ENCODE measurements at regions not wholly inside any gene's neighbourhood (a gene's known extent, or its start where the extent isn't known, plus 50 kb on each side); places are given as distances from the start of the nearest gene placed in this dataset.

DNA sequence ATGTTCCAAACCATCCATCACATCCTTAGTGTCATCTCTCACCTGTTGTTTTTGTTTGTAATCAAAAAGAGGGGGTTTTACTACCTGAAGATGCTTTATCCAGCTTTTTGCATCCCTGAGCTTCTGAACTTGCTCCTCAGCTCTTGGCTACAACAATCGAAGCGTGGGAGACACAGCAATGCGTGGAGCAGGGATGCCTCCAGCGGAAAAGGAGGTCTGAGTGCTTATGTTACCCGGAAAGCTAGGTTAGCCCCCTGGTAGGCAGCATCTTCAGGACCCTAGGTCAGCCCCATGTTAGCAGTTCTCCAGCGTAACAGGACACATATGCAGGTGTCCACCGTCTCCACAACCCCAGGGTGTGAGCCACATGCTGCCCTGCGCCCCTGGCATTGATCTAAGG is 141.5 kb downstream of the RRAGC start:
- DNase-seq (ENCODE audit: low spot score): no peak

DNA sequence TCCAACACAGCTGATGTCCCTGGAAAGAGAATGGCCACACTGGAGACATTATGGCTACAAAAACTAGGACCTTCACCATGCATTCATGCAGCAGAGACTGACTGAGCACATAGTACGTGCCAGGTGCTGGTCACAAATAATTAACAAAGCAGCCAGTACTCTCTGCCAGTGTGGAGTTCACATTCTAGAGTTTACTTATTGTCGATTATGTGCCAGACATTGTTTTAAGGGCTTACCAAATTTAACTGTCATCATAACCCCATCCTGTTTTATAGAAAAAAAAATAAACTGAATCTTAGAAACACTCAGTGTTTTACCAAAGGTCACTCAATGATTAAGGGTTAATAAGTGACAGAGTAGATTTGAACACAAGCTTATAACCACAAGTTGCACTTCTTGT is 143.3 kb downstream of the RRAGC start:
- no peak for DNase-seq (ENCODE audit: low spot score)

DNA sequence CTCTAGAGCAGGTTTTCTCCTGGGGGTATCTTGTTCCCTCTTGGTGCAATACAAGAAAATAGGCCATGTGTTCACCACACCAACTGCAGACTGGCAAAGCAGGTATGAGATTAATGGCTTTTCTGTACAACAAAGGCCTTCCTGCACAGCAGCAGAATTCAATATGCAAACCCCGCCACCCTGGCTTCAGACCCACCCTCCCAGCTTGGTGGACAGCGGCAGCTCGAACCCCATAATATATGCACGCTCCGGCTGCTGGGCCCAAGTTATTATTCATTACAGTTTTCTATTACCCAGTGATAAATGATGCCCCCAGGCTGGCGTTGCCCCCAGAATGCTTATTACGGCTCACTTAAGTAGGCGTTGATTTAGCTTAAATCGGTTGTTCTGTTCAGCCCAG is 144.2 kb downstream of the RRAGC start:
- no peak for DNase-seq (ENCODE audit: low spot score)

DNA sequence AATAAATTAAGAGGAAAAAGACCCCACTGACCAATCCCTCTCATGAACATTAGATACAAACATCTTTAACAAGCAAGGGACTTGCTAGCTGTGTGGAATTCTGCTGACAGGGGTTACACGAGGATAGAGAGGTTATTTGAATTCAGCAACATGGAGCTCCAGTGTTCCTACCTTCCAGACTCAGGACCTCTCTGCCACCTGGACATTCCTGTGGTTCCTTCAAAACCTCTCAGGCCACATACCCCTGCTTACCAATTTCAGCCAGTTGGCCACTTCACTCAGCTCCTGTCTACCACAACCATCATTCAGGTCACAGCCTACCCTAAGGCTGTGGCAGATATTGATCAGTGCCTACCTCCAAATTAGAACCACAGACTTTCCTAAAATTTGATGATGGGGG is 147.5 kb downstream of the RRAGC start:
- DNase-seq (ENCODE audit: low spot score): no peak

DNA sequence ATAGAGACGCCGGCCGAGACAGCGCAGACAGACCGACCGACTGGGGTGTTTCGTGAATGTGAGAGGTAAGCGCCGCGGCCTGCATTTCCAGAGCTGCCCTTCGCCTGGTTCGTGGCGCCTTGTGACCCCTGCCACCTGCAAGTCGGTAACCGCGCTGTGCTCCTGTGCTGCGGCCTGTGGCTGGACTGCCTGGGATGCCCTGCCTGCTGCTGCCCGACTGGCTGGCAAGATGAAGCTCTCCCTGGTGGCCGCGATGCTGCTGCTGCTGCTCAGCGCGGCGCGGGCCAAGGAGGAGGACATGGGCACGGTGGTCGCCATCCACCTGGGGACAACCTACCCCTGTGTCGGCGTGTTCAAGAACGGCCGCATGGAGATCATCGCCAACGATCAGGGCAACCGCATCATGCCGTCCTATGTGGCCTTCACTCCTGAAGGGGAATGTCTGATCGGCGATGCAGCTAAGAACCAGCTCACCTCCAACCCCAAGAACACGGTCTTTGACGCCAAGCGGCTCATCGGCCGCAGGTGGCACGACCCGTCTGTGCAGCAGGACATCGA is 150.8 kb downstream of the RRAGC start:
- DNase-seq (ENCODE audit: low spot score): no peak

DNA sequence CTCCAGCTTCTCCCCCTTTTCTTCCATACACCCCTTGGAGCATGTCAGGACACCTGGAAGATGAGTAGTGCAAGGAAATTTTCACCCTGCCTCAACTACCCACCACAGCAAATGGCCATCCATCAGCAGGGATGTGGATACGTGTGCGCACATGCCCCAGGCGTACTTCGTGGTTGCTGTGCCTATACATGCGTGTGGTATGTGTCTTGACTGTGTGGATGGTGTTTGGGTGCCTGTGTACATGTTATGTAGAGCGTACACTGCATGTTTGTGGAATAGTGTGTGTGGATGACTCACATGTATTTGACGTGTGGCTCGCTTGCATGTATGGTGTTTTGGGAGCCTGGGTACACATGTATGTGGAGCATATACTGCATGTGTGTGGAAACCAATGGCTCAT is 158.5 kb downstream of the RRAGC start:
- no peak for DNase-seq (ENCODE audit: low spot score)

DNA sequence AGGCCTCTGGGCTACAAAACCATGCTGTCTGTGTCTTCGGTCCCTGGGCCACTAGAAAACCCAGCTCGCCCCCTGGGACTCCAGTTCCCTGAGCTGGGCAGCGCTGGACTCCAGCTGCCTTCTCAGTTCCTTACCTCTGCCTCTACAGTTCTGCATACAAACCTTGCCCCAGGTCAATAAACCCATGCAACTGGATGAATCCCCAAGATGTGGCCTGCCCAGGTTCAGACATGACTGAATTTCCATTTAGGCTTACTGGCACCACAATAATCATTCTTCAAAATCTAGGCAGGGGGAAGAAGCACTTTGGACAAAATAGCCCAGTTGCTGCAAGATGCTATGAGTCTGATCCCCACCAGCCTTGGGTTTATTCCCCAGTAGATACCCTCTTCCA is 159.5 kb downstream of the RRAGC start:
- no peak for DNase-seq (ENCODE audit: low spot score)

DNA sequence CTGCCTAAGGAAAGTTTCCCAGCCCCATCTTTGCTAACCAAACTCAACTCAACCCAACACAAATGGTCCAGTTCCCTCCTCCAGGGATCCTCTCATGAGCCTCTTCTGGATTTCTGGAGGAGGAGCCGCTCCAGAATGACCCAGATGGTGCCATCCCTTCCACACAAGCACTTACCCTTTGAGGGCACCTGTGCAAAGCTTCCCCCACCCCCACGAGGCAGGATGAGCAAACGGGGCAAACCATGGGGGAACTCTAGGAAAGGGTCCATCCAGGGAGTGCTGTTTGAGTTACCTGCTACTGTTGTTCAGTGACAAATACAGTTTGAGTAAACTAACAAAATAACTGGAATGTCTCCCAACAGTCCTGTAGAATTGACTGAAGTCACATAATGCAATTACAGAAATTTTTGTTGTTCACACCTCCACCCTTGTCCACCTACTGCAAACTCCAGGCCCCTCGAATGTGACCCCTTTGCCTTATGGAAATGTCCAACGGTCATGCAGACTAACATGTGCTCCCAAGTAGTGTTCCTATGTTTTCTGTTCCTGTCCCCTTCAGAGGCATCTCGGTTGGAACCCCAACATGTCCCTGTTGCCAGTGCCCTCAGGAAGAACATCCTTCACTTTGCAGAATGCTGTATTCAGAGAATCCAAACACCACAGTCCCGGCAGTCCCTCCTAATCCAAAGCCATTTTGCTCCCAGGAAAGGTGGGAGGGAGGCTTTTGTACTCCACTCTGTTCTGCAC is 160.1 kb downstream of the RRAGC start:
- DNase-seq (ENCODE audit: low spot score): no peak

DNA sequence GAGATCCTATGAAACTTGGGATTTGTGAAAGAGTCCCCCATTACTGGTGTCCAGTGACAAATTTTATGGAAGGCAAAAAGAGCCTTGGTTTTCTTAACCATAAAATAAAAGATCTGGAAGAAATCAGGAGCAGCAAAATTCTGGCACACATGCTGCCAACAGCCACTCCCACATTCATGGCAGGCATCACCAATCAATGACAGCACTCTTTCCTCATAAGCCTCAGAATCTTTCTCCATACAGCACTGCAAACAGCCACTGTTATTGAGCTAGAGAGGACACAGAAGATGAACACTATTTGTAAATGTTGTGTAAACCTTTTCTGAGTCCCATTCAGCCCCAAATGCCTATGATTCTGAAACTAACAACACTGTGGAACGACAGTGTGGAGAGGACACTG is 162.2 kb downstream of the RRAGC start:
- no peak for DNase-seq (ENCODE audit: low spot score)

DNA sequence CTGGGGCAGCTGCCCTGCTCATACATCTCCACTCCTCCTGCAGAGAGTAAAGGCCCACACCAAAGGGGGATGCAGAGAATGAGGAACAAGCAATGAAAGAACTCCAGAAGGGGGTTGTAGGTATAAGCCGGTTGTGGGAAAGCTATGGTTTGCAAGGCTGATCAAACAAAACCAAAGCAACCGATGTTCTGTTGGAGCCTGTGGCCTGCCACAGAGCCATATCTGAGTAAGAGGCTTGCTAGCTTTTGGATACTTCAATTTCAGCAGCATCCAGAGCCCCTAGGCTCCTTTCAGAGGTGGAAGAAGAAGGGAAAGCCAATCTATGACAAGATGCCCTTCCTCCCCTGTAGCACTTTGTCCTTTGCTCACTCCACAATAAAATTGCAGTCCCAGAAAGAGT is 163.2 kb downstream of the RRAGC start:
- no peak for DNase-seq (ENCODE audit: low spot score)

DNA sequence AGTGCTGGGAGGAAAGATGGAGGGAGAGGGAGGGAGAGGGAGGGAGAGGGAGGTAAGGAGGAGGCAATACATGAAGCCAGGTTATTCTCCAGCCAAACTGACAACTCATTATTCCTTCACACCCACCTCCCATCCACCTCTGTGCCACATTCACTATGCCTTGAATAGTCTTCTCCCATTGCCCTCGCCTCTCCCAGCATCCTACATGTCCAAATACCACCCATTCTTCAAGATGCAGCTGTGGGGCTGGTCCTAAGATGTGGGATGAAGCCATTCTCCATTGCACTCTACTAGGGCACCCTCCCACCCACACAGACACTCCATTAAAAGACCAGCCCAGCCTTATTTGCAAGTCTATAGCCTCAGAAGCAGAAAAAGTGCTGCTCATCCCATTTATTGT is 165.8 kb downstream of the RRAGC start:
- DNase-seq (ENCODE audit: low spot score): no peak

DNA sequence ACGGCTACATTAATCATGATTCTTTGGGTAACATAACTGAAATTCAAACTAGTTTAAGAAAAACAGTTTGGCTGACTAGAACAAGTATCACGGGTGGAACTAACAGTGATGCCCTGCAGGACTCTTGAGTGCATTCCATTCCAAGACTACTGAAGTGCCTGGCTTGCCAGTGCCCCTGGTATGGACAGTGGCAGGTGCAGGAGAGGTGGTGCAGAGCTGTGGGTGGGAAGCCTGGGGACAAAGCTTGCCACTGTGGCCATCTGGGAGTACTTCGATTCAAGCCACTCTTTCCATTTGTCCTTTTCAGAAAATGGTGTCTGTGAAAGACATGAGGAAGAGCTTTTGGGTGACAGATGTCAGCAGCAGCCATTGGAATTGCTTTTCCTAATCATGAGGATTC is 166.5 kb downstream of the RRAGC start:
- DNase-seq (ENCODE audit: low spot score): no peak

DNA sequence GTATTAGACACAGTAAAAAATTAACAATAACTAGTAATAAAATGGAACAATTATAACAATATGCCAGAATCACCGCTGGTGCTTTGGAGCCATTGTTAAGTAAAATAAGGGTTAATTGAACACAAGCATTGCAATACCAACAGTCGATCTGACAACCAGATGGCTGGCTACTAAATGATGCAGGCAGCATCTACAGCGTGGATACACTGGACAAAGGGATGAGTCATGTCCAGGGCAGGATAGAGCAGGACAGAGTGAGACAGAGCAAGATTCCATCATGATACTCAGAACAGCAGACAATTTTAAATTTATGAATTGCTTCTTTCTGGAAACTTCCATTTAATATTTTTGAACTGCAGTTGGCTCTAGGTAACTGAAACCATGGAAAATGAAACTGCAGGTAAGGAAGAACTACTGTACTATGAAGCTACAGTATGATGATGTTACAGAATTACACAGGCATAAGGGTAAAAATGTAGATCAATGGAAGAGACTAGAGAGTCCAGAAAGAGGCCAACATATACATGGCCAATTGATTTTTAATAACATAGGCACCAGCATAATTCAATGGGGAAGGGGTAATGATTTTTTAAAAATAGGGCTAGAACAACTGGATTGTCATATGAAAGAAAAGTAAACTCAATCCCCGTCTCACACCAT is 168.7 kb downstream of the RRAGC start:
- DNase-seq (ENCODE audit: low spot score): no peak

DNA sequence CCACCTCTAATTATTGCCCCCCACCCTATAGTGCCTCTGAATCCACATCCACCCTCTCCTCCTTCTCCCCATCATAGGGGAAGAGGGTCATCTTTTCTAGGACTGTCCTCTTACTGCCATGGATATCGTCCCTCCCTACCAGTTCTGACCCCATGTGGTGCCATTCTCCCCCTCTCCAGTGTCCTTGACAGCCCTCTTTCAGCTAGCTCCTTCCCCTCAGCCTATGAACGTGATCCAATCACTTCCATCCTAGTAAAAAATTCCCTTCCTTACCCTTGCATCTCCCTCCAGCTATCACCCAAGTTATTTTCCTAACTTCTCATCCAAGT is 172.7 kb downstream of the RRAGC start:
- no peak for DNase-seq (ENCODE audit: low spot score)

DNA sequence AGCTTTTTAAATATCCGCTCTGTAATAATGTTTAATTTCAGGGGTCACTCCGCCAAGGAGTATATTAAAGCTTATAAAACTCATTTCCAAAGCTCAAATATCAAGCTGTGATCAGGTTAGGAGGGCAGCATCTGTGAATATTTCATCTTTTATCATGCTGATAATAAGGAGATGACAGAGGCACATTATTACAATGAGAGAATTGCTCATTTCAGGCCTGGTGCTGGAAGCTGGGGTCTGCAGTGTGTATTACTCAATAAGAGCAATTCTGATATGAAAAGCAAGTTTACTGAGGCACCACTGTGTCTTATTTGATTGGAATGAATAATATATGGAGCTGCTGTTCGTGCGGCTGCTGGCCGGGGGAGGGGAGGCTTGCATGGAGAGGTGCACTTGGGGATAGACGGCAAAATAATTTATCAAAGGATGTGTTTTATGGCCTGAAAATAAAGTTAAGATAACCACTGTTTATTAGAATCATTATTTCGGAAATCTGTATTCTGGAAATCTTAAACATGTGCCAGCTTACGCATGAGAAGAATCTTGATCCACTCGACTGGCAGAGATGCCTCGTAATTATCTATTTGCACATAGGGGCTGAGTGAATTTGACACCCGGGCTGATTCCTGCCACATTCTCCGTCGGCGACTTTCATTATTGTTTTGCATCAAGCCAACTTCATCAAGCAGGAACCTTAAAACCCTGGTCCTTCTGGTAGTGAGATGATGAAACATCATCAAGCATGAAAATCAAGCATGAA is 173.2 kb downstream of the RRAGC start:
- no peak for DNase-seq (ENCODE audit: low spot score)

DNA sequence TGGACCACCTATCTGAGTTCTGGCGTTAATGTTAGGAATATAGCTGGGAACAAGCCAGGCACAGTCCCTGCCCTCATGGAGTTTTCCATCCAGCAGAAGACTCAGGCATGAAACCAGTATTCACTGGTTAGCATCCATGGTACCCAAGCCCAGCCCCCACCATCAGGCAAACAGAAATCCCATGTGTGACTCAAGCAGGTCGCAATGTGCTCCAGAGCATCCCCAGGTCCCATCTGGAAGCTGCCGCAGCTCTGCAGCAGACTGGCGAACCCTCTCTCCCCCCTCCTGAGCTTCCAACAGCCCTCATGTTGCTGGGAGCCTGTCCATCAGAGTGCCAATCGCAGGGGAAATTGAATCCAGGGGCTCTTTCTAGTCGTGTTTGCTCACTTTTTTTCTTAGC is 174.2 kb downstream of the RRAGC start:
- DNase-seq (ENCODE audit: low spot score): no peak

DNA sequence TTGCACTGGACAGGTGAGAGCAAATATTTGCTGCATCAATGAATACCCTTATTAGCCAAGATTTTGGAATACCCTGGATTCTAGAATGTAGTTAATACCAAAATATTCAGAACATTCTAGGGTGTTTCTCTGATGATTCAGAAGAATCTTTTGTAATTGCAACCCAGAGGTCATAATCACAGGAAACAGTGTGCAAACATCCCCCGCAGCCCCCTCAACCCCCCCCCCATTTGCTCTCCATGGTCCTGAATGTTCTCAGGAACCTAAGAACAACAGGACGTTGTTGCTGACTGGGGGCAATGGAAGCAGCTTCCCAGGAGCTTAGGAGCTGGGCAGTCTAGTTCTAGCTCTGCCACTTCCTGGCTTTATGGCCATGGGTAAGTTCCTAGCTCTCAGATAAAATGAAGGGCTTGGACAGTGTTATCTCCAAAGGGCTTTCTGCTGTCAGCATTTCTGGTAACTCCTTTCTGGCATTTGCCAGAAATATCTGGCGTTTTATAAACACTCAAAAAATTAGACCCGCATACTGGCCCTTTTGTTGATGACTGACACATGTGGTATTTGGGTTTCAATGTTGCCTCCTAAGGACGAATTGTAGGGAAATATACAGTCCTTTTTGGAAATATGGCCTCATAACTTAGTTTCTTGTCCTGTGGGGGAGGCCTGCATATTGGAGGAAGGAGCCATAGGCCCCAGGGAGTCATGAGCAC is 178.6 kb downstream of the RRAGC start:
- no peak for DNase-seq (ENCODE audit: low spot score)

DNA sequence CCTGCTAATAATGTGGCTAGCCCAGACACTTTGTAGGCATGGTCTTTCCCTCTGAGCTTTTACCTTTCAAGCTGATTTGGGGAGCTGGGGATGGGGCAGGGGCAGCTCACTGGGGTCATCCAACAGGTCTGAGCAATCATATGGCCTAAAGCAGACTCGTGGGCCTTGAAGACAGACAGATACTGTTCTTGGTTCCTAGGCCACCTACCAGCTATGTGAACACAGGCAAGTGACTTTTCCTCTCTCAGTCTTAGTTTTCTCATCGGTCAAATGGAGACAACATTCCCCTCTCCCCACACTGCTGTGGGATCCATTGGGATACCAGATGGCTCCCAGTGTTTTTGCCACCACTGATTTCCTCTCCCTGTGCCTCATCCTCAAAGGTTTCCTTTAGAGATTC is 181.8 kb downstream of the RRAGC start:
- no peak for DNase-seq (ENCODE audit: low spot score)

DNA sequence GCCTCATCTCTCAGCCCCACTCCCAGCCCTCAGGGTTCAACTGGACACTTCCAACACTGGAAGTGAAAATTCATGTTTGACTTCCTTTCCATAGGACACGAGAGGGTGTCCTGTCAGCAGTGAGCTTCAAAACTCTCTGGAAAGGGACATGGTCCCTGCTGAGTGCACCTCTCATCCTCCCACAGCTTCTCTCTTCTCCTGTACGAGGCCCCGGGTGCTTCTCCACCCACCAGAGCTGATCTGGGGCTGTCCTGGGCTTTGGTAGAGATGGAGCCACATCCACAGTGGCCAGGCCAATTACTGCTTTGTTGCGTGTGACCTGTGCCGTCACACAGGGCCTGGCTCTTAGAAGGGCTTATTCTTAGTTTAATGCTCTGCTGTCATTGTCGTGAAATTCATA is 182.3 kb downstream of the RRAGC start:
- no peak for DNase-seq (ENCODE audit: low spot score)

DNA sequence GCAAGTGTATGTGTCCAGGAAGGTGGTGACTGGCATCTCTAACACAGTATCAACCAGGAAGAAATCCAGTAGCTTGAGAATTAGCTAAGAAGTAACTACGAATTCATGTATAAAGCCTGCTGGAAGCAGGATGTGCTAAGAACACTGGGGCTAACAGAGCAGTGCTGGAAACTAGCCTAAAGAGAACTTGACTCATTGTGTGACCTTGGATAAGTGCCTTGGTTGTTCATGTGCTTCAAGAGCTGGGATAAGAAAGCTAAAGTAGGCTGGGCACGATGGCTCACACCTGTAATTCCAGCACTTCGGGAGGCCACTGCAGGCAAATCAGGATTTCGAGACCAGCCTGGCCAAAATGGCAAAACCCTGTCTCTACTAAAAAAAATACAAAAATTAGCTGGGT is 186.9 kb downstream of the RRAGC start:
- no peak for DNase-seq (ENCODE audit: low spot score)

DNA sequence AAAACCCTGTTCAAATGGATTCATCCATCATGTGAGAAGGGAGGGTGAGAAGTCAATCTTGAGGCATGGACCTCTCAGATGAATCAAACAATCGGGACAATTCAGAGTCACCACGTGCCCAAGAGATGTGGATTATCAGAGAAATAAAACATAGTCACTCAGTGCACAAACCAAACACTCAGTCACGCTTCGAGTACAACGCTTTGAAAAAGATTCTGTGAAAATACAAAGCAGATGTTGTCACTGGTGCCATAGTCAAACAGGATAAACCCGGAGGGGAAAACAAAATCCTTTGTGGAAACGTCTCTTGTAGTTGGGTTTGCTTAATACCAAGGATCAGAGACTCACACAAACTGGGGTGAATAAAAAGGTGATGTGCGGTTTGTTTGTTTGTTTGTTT is 188.4 kb downstream of the RRAGC start:
- DNase-seq (ENCODE audit: low spot score): no peak

DNA sequence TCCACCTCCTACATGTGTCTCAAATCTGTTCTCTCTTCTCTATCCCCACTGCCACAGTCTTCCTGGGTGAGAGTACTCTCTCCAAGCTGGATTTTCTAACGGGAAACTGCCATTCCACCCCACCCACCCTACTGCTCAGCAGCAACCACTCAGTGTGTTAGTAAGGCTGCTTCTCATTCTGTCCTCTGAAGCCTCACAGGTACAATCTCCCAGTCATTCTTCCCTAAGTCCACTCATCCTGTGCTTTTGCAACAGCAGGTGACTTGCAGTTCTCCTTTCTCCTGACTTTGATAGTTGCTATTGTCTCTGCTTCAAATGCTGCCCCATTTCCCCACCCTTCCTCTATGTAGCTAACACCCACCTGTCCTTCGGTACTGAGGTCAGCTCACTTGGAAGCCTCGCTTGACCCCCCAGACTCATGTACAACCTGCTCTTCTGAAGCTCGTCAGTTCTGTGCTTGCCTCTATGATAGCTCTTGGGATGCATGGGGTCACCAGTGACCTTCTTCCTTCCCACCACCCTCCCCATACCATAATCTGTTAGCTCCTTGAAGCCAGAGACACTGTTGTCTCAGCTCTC is 188.9 kb downstream of the RRAGC start:
- no peak for DNase-seq (ENCODE audit: low spot score)
